ENCODE measurements at regions not wholly inside any gene's neighbourhood (a gene's known extent, or its start where the extent isn't known, plus 50 kb on each side); places are given as distances from the start of the nearest gene placed in this dataset.

GRCh38 chr1:212525479-212526110 is 83.0 kb upstream of the ATF3 start:
- no peaks in the 10 kb centered on the region for H3K36me3 ChIP-seq (ENCODE audit: insufficient read depth, low read length)
- peaks cover 2% of the 10 kb centered on the region for H3K4me1 ChIP-seq (ENCODE audit: control insufficient read depth, insufficient read depth, low read length, unreplicated experiment)
- H3K79me2 ChIP-seq (ENCODE audit: control insufficient read depth, insufficient read depth, low read length, unreplicated experiment) = no peaks in the 10 kb centered on the region
- H3K27me3 ChIP-seq (ENCODE audit: insufficient read depth, low read length) = peaks cover 19% of the 10 kb centered on the region; the same call in 1 of the 2 replicates
- H2AFZ ChIP-seq (ENCODE audit: low read length, unreplicated experiment) = no peak overlapping the region
- no peak overlapping the region for H3K4me3 ChIP-seq (ENCODE audit: low read depth, low read length)
- H3K27ac ChIP-seq (ENCODE audit: low read depth, low read length) = no peak overlapping the region

GRCh38 chr1:212526111-212526491 is 82.5 kb upstream of the ATF3 start:
- Histone ChIP-seq H2AFZ (ENCODE audit: low read length, unreplicated experiment) (no peak overlapping the region), H3K27ac (ENCODE audit: low read depth, low read length) (no peak overlapping the region), H3K36me3 (ENCODE audit: insufficient read depth, low read length) (no peaks in the 10 kb centered on the region), H3K79me2 (ENCODE audit: control insufficient read depth, insufficient read depth, low read length, unreplicated experiment) (no peaks in the 10 kb centered on the region), H3K4me1 (ENCODE audit: control insufficient read depth, insufficient read depth, low read length, unreplicated experiment) (peaks cover 2% of the 10 kb centered on the region), H3K4me3 (ENCODE audit: low read depth, low read length) (no peak overlapping the region), H3K27me3 (ENCODE audit: insufficient read depth, low read length) (peaks cover 24% of the 10 kb centered on the region)

GRCh38 chr1:212528501-212528900 is 80.1 kb upstream of the ATF3 start:
- H3K4me1 ChIP-seq (ENCODE audit: control insufficient read depth, insufficient read depth, low read length, unreplicated experiment) = peaks cover 2% of the 10 kb centered on the region
- H3K36me3 ChIP-seq (ENCODE audit: insufficient read depth, low read length) = no peaks in the 10 kb centered on the region
- no peaks in the 10 kb centered on the region for H3K79me2 ChIP-seq (ENCODE audit: control insufficient read depth, insufficient read depth, low read length, unreplicated experiment)

GRCh38 chr1:212529211-212529741 is 79.3 kb upstream of the ATF3 start:
- Histone ChIP-seq H2AFZ (ENCODE audit: low read length, unreplicated experiment) (no peak overlapping the region), H3K4me1 (ENCODE audit: control insufficient read depth, insufficient read depth, low read length, unreplicated experiment) (peaks cover 2% of the 10 kb centered on the region), H3K27me3 (ENCODE audit: insufficient read depth, low read length) (peaks cover 46% of the 10 kb centered on the region), H3K79me2 (ENCODE audit: control insufficient read depth, insufficient read depth, low read length, unreplicated experiment) (no peaks in the 10 kb centered on the region), H3K4me3 (ENCODE audit: low read depth, low read length) (no peak overlapping the region), H3K27ac (ENCODE audit: low read depth, low read length) (no peak overlapping the region), H3K36me3 (ENCODE audit: insufficient read depth, low read length) (no peaks in the 10 kb centered on the region)

More at GRCh38 chr1:212528501-212528900, 80.1 kb upstream of the ATF3 start:
- H3K27me3 ChIP-seq (ENCODE audit: insufficient read depth, low read length) = peaks cover 38% of the 10 kb centered on the region
- H2AFZ ChIP-seq (ENCODE audit: low read length, unreplicated experiment) = no peak overlapping the region
- H3K4me3 ChIP-seq (ENCODE audit: low read depth, low read length) = no peak overlapping the region
- no peak overlapping the region for H3K27ac ChIP-seq (ENCODE audit: low read depth, low read length)

GRCh38 chr1:212531267-212531666 is 77.3 kb upstream of the ATF3 start:
- no peak overlapping the region for H3K4me3 ChIP-seq (ENCODE audit: low read depth, low read length)
- H3K79me2 ChIP-seq (ENCODE audit: control insufficient read depth, insufficient read depth, low read length, unreplicated experiment) = no peaks in the 10 kb centered on the region
- no peaks in the 10 kb centered on the region for H3K36me3 ChIP-seq (ENCODE audit: insufficient read depth, low read length)
- no peak overlapping the region for H3K27ac ChIP-seq (ENCODE audit: low read depth, low read length)
- peaks cover 57% of the 10 kb centered on the region for H3K27me3 ChIP-seq (ENCODE audit: insufficient read depth, low read length)
- H3K4me1 ChIP-seq (ENCODE audit: control insufficient read depth, insufficient read depth, low read length, unreplicated experiment) = no peaks in the 10 kb centered on the region
- no peak overlapping the region for H2AFZ ChIP-seq (ENCODE audit: low read length, unreplicated experiment)

GRCh38 chr1:212531796-212532195 is 76.8 kb upstream of the ATF3 start:
- H2AFZ ChIP-seq (ENCODE audit: low read length, unreplicated experiment) = no peak overlapping the region
- no peak overlapping the region for H3K27ac ChIP-seq (ENCODE audit: low read depth, low read length)

GRCh38 chr1:212532469-212533147 is 76.0 kb upstream of the ATF3 start:
- Histone ChIP-seq H2AFZ (ENCODE audit: low read length, unreplicated experiment) (no peak overlapping the region), H3K4me1 (ENCODE audit: control insufficient read depth, insufficient read depth, low read length, unreplicated experiment) (no peaks in the 10 kb centered on the region), H3K27ac (ENCODE audit: low read depth, low read length) (no peak overlapping the region), H3K79me2 (ENCODE audit: control insufficient read depth, insufficient read depth, low read length, unreplicated experiment) (no peaks in the 10 kb centered on the region), H3K36me3 (ENCODE audit: insufficient read depth, low read length) (no peaks in the 10 kb centered on the region), H3K27me3 (ENCODE audit: insufficient read depth, low read length) (peaks cover 57% of the 10 kb centered on the region), H3K4me3 (ENCODE audit: low read depth, low read length) (no peak overlapping the region)

More at GRCh38 chr1:212531796-212532195, 76.8 kb upstream of the ATF3 start:
- Histone ChIP-seq H3K4me1 (ENCODE audit: control insufficient read depth, insufficient read depth, low read length, unreplicated experiment) (no peaks in the 10 kb centered on the region), H3K36me3 (ENCODE audit: insufficient read depth, low read length) (no peaks in the 10 kb centered on the region), H3K79me2 (ENCODE audit: control insufficient read depth, insufficient read depth, low read length, unreplicated experiment) (no peaks in the 10 kb centered on the region), H3K4me3 (ENCODE audit: low read depth, low read length) (no peak overlapping the region), H3K27me3 (ENCODE audit: insufficient read depth, low read length) (peaks cover 57% of the 10 kb centered on the region)

- Histone ChIP-seq H3K4me3 (ENCODE audit: low read depth, low read length) (no peak overlapping the region), H3K27me3 (ENCODE audit: insufficient read depth, low read length) (peaks cover 57% of the 10 kb centered on the region), H2AFZ (ENCODE audit: low read length, unreplicated experiment) (no peak overlapping the region)
Measured at GRCh38 chr1:212533148-212533517, 75.4 kb upstream of the ATF3 start.

GRCh38 chr1:212536586-212536985 is 72.0 kb upstream of the ATF3 start:
- H2AFZ ChIP-seq (ENCODE audit: low read length, unreplicated experiment) = no peak overlapping the region
- no peak overlapping the region for H3K27ac ChIP-seq (ENCODE audit: low read depth, low read length)
- no peaks in the 10 kb centered on the region for H3K79me2 ChIP-seq (ENCODE audit: control insufficient read depth, insufficient read depth, low read length, unreplicated experiment)
- H3K27me3 ChIP-seq (ENCODE audit: insufficient read depth, low read length) = peaks cover 28% of the 10 kb centered on the region
- no peaks in the 10 kb centered on the region for H3K36me3 ChIP-seq (ENCODE audit: insufficient read depth, low read length)
- H3K4me3 ChIP-seq (ENCODE audit: low read depth, low read length) = no peak overlapping the region
- no peaks in the 10 kb centered on the region for H3K4me1 ChIP-seq (ENCODE audit: control insufficient read depth, insufficient read depth, low read length, unreplicated experiment)

More at GRCh38 chr1:212533148-212533517, 75.4 kb upstream of the ATF3 start:
- no peaks in the 10 kb centered on the region for H3K36me3 ChIP-seq (ENCODE audit: insufficient read depth, low read length)
- H3K27ac ChIP-seq (ENCODE audit: low read depth, low read length) = no peak overlapping the region
- no peaks in the 10 kb centered on the region for H3K79me2 ChIP-seq (ENCODE audit: control insufficient read depth, insufficient read depth, low read length, unreplicated experiment)
- no peaks in the 10 kb centered on the region for H3K4me1 ChIP-seq (ENCODE audit: control insufficient read depth, insufficient read depth, low read length, unreplicated experiment)

- H3K36me3 ChIP-seq (ENCODE audit: insufficient read depth, low read length) = no peaks in the 10 kb centered on the region
- H3K4me1 ChIP-seq (ENCODE audit: control insufficient read depth, insufficient read depth, low read length, unreplicated experiment) = no peaks in the 10 kb centered on the region
- H3K27ac ChIP-seq (ENCODE audit: low read depth, low read length) = no peak overlapping the region
- peaks cover 21% of the 10 kb centered on the region for H3K27me3 ChIP-seq (ENCODE audit: insufficient read depth, low read length)
- H3K79me2 ChIP-seq (ENCODE audit: control insufficient read depth, insufficient read depth, low read length, unreplicated experiment) = no peaks in the 10 kb centered on the region
- H3K4me3 ChIP-seq (ENCODE audit: low read depth, low read length) = no peak overlapping the region
- no peak overlapping the region for H2AFZ ChIP-seq (ENCODE audit: low read length, unreplicated experiment)
Measured at GRCh38 chr1:212537610-212538009, 71.0 kb upstream of the ATF3 start.
